Osteoblast (primary cell): ENCODE measurements at regions not wholly inside any gene's neighbourhood (a gene's known extent, or its start where the extent isn't known, plus 50 kb on each side); places are given as distances from the start of the nearest gene placed in this dataset.

Experiments
- DNase-seq: peaks from one replicate; pipeline ENCODE4 v3.0.0; 2011; ENCODE audit warnings: low spot score, mixed read lengths; ENCODE audit not compliant: insufficient read length; ENCODE audit errors: missing footprints
- H2AFZ ChIP-seq: 2 replicates; pipeline ENCODE4 v1.6.0; 2011; ENCODE audit warnings: mild to moderate bottlenecking, low read length
- H3K27ac ChIP-seq: 2 replicates; pipeline ENCODE4 v1.5.1; 2011; ENCODE audit warnings: mild to moderate bottlenecking, low read depth, low read length, moderate library complexity
- H3K27me3 ChIP-seq: 2 replicates; pipeline ENCODE4 v1.6.0; 2012; ENCODE audit warnings: mild to moderate bottlenecking, control low read depth, inconsistent platforms, low read length, moderate library complexity; ENCODE audit not compliant: insufficient read depth
- H3K36me3 ChIP-seq: 2 replicates; pipeline ENCODE4 v1.5.1; 2011; ENCODE audit warnings: mild to moderate bottlenecking, low read length, control low read depth, moderate library complexity; ENCODE audit not compliant: insufficient read depth
- H3K4me1 ChIP-seq: 2 replicates; pipeline ENCODE4 v1.5.1; 2011; ENCODE audit warnings: mild to moderate bottlenecking, low read length, control low read depth, moderate library complexity; ENCODE audit not compliant: insufficient read depth
- H3K4me2 ChIP-seq: 2 replicates; pipeline ENCODE4 v1.6.0; 2011; ENCODE audit warnings: mild to moderate bottlenecking, low read length; ENCODE audit not compliant: insufficient read depth
- H3K4me3 ChIP-seq: fragments of 200-600 bp; sonication (generic); 3 replicates; pipeline ENCODE4 v1.5.1; 2012; ENCODE audit warnings: mild to moderate bottlenecking, low read length, inconsistent platforms; ENCODE audit not compliant: insufficient read depth
- H3K79me2 ChIP-seq: 2 replicates; pipeline ENCODE4 v1.6.0; 2012; ENCODE audit warnings: mild to moderate bottlenecking, low read length, control low read depth, inconsistent platforms; ENCODE audit not compliant: insufficient read depth
- H3K9me3 ChIP-seq: 2 replicates; pipeline ENCODE4 v1.5.1; 2011; ENCODE audit warnings: low read depth, low read length, control low read depth
- H4K20me1 ChIP-seq: 2 replicates; pipeline ENCODE4 v1.6.0; 2012; ENCODE audit warnings: mild to moderate bottlenecking, low read length, control low read depth; ENCODE audit not compliant: insufficient read depth
- TF ChIP-seq, protein P1 (sequence below): IDR thresholded peaks from 2 replicates; pipeline ENCODE4 v1.5.1; 2011; ENCODE audit warnings: mild to moderate bottlenecking, low read depth, low read length, moderate library complexity; ENCODE audit errors: extremely low read depth

DNA sequence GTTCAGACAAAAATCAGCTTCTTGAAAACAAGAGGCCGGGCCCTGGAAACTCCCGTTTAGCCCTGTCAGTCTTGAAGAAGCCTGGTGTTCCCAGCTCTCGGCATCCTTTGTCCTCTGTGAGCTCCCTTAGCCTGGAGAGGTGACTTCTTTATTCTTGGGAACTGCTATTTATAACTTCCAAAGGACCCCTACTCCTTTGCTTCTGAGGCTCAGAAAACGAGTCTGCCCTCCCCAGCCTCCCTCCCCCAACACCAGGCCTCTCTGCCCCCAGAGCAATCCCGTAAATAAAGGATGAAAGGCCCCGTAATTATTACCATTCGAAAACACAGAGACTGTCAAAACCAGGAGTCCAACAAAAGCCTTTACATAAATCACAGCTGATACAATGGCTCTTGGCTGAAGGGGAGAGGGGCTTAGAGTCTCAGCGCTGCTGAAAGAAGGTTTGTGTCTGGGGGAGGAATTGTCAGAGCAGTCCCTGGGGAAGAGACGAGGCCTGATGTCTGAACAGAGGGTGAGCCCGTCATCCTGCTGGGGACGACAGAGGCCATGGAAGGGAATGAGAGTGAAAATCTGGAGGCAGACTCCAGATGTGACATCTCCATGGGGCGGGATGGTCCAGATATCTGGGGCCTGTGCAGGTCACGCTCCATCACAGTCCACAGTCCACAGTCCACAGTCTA lies 283.0 kb downstream of the MYCN start:
- Histone ChIP-seq H3K4me1 (no peaks in the 10 kb centered on the region), H3K4me2 (no peak overlapping the region), H3K27ac (no peak overlapping the region), H2AFZ (no peak overlapping the region), H3K4me3 (no peak overlapping the region), H3K9me3 (peaks cover 4% of the 10 kb centered on the region), H3K27me3 (no peaks in the 10 kb centered on the region), H3K36me3 (no peaks in the 10 kb centered on the region), H4K20me1 (no peaks in the 10 kb centered on the region), H3K79me2 (no peaks in the 10 kb centered on the region)
- no peak for DNase-seq
- TF ChIP-seq, protein P1, sequence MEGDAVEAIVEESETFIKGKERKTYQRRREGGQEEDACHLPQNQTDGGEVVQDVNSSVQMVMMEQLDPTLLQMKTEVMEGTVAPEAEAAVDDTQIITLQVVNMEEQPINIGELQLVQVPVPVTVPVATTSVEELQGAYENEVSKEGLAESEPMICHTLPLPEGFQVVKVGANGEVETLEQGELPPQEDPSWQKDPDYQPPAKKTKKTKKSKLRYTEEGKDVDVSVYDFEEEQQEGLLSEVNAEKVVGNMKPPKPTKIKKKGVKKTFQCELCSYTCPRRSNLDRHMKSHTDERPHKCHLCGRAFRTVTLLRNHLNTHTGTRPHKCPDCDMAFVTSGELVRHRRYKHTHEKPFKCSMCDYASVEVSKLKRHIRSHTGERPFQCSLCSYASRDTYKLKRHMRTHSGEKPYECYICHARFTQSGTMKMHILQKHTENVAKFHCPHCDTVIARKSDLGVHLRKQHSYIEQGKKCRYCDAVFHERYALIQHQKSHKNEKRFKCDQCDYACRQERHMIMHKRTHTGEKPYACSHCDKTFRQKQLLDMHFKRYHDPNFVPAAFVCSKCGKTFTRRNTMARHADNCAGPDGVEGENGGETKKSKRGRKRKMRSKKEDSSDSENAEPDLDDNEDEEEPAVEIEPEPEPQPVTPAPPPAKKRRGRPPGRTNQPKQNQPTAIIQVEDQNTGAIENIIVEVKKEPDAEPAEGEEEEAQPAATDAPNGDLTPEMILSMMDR: no peak

DNA sequence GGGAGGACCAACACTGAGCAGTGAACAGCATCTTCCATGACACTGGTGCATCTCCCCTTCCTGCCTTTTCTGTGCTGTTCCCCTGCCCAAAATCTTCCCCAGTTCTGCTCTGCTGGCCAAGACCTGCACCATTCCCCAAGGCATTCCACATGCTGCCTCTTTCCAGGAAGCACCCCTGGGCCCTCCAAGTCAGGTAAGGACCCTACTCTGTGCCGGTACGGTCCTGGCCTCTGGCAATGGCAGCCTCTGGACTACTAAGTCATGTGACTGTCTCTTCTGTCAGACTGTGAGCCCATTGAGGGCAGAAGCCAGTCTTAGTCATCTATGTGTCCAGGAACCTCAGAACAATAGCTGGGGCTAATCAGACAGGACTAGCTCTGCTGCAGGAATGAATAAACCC lies 282.0 kb downstream of the MYCN start:
- Histone ChIP-seq H3K36me3 (no peaks in the 10 kb centered on the region), H3K4me2 (no peak overlapping the region), H3K79me2 (no peaks in the 10 kb centered on the region), H3K27me3 (no peaks in the 10 kb centered on the region), H3K27ac (no peak overlapping the region), H4K20me1 (no peaks in the 10 kb centered on the region), H2AFZ (no peak overlapping the region), H3K9me3 (peaks cover 4% of the 10 kb centered on the region), H3K4me1 (no peaks in the 10 kb centered on the region), H3K4me3 (no peak overlapping the region)
- TF ChIP-seq, protein P1: no peak
- no peak for DNase-seq

DNA sequence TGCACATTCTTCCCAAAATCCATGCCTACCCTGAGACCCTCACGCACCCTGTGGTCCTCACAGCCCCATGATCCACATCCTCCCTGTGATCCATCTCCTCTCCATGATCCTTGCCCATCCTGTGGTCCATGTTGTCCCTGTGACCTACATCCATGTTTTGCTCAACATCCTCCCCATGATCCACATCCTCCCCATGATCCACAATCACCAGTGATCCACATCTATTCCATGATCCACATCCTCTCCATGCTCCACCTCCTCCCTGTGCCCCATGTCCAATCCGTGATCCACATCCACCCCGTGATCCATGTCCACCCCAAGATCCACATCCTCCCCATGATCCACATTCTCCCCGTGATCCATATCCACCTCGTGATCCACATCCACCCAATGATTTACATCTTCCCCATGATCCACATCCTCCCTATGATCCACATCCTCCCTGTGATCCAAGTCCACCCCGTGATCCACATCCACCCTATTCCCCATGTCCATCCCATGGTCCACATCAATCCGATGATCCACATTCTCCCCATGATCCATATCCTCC lies 281.2 kb downstream of the MYCN start:
- H3K9me3 ChIP-seq: peaks cover 4% of the 10 kb centered on the region
- no peak overlapping the region for H3K4me2 ChIP-seq
- H3K27me3 ChIP-seq: no peaks in the 10 kb centered on the region
- H3K27ac ChIP-seq: no peak overlapping the region
- no peaks in the 10 kb centered on the region for H3K36me3 ChIP-seq
- H3K4me3 ChIP-seq: no peak overlapping the region
- TF ChIP-seq, protein P1: no peak
- no peaks in the 10 kb centered on the region for H4K20me1 ChIP-seq
- no peaks in the 10 kb centered on the region for H3K79me2 ChIP-seq
- no peak for DNase-seq
- no peaks in the 10 kb centered on the region for H3K4me1 ChIP-seq
- no peak overlapping the region for H2AFZ ChIP-seq

DNA sequence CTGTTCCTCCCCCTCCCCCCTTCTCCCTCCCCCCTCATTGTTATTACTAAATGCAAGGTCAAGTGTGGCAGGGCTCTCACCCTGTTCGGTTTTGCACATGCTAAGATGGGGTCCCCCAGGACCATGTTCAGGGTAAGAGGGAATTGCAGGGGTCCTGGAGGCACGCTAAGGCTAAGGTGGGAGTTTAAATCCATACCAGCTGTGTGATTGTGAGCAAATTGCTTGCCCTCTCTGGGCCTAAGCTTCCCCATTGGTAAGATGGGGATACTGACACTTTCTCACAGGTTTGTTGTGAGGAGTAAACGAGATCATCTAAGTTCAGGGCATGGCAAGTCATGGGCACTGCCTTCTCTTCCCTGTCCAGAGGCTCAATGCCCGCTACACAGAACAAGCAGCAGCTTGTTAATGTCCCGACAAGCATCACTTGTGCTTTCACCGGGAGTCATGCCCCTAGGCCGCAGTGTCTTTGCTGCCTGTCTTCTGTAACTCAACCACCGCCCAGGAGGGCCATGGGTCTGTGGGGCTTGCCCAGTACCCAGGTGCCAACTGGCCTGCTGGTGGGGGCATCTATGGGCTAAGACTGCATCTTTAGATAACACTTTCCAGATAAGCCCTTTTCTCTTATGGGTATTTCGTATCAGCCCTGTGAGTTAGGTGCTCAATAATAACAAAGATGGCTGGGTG lies 279.1 kb downstream of the MYCN start:
- no peaks in the 10 kb centered on the region for H4K20me1 ChIP-seq
- no peak overlapping the region for H2AFZ ChIP-seq
- H3K4me2 ChIP-seq: no peak overlapping the region
- no peak overlapping the region for H3K4me3 ChIP-seq
- TF ChIP-seq, protein P1: no peak
- H3K79me2 ChIP-seq: no peaks in the 10 kb centered on the region
- no peaks in the 10 kb centered on the region for H3K27me3 ChIP-seq
- no peaks in the 10 kb centered on the region for H3K4me1 ChIP-seq
- peaks cover 4% of the 10 kb centered on the region for H3K9me3 ChIP-seq
- no peak overlapping the region for H3K27ac ChIP-seq
- no peaks in the 10 kb centered on the region for H3K36me3 ChIP-seq
- no peak for DNase-seq
